Calu3 (cell line): ENCODE measurements at regions not wholly inside any gene's neighbourhood (a gene's known extent, or its start where the extent isn't known, plus 50 kb on each side); places are given as distances from the start of the nearest gene placed in this dataset.

Experiments used
- BruUV-seq: library from RNA; stranded (reverse); fragments of 400-500 nt; replicated peaks from 2 replicates; lab custom pipeline; 2021; lab: Mats Ljungman, UMichigan
- CTCF ChIA-PET: fragments of 300-600 bp; sonication (Branson Sonifier 250); formaldehyde crosslinking; loops from one replicate; lab custom pipeline; 2022; ENCODE audit warnings: antibody characterized with exemption; lab: Charles Lee
- DNase-seq: peaks from one replicate; pipeline ENCODE4 v3.0.0; 2022
- H3K27ac Mint-ChIP-seq: one replicate; pipeline ENCODE4 v1.8.0; 2022; ENCODE audit warnings: mixed read lengths; ENCODE audit not compliant: unreplicated experiment
- H3K27me3 Mint-ChIP-seq: one replicate; pipeline ENCODE4 v1.8.0; 2022; ENCODE audit warnings: mixed read lengths; ENCODE audit not compliant: unreplicated experiment
- H3K36me3 Mint-ChIP-seq: one replicate; pipeline ENCODE4 v1.8.0; 2022; ENCODE audit warnings: mild to moderate bottlenecking, moderate library complexity, mixed read lengths; ENCODE audit not compliant: insufficient read depth, unreplicated experiment
- H3K4me1 Mint-ChIP-seq: one replicate; pipeline ENCODE4 v1.8.0; 2022; ENCODE audit warnings: mild to moderate bottlenecking, low read depth, mixed read lengths; ENCODE audit not compliant: unreplicated experiment
- H3K4me3 Mint-ChIP-seq: one replicate; pipeline ENCODE4 v1.8.0; 2022; ENCODE audit warnings: mild to moderate bottlenecking, low read depth, moderate library complexity, mixed read lengths; ENCODE audit not compliant: unreplicated experiment
- H3K9me3 Mint-ChIP-seq: one replicate; pipeline ENCODE4 v1.8.0; 2022; ENCODE audit warnings: low read depth, mixed read lengths; ENCODE audit not compliant: unreplicated experiment
- intact Hi-C: fragments of 100-400 bp; cut with micrococcal nuclease; formaldehyde crosslinking; loops from one replicate; pipeline ENCODE4 v1.10.0; 2022; ENCODE audit not compliant: unreplicated experiment
- TF ChIP-seq, protein P1 (sequence below): fragments of 200-600 bp; IDR thresholded peaks from one replicate; pipeline ENCODE4 v1.8.0; 2022; ENCODE audit warnings: antibody characterized with exemption; ENCODE audit not compliant: unreplicated experiment

DNA sequence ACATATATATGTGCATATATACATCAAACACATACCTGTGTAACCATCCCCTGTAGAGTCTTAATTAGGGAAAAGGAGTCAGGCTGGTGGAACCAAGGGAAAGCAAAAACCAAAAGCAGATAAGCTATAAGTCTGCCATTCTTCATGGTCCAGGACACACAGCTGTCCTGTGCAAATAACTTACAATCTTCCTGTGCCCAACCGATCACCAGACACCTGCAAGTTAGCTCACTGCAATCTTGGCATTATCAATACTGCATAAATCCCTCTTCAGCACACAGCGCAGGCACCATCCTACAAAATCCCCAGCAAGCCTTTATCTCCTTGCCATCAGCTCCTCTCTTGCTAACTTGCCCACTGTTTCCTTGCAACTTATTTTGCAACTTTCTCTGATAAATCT, 60.8 kb upstream of the DYNAP start:
- Mint-ChIP-seq H3K4me3 (no peak overlapping the region), H3K27ac (no peak overlapping the region), H3K4me1 (peaks cover 19% of the 10 kb centered on the region), H3K27me3 (no peaks in the 10 kb centered on the region), H3K9me3 (no peaks in the 10 kb centered on the region), H3K36me3 (no peaks in the 10 kb centered on the region)
- intact Hi-C loops: loop anchor here (5.0 kb wide), 1 partner anchor 48 kb away; no protein-coding TSS in a partner anchor
- CTCF ChIA-PET: no interaction called here
- BruUV-seq: no TSS peak
- DNase-seq: no peak
- TF ChIP-seq, protein P1, sequence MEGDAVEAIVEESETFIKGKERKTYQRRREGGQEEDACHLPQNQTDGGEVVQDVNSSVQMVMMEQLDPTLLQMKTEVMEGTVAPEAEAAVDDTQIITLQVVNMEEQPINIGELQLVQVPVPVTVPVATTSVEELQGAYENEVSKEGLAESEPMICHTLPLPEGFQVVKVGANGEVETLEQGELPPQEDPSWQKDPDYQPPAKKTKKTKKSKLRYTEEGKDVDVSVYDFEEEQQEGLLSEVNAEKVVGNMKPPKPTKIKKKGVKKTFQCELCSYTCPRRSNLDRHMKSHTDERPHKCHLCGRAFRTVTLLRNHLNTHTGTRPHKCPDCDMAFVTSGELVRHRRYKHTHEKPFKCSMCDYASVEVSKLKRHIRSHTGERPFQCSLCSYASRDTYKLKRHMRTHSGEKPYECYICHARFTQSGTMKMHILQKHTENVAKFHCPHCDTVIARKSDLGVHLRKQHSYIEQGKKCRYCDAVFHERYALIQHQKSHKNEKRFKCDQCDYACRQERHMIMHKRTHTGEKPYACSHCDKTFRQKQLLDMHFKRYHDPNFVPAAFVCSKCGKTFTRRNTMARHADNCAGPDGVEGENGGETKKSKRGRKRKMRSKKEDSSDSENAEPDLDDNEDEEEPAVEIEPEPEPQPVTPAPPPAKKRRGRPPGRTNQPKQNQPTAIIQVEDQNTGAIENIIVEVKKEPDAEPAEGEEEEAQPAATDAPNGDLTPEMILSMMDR: no peak

DNA sequence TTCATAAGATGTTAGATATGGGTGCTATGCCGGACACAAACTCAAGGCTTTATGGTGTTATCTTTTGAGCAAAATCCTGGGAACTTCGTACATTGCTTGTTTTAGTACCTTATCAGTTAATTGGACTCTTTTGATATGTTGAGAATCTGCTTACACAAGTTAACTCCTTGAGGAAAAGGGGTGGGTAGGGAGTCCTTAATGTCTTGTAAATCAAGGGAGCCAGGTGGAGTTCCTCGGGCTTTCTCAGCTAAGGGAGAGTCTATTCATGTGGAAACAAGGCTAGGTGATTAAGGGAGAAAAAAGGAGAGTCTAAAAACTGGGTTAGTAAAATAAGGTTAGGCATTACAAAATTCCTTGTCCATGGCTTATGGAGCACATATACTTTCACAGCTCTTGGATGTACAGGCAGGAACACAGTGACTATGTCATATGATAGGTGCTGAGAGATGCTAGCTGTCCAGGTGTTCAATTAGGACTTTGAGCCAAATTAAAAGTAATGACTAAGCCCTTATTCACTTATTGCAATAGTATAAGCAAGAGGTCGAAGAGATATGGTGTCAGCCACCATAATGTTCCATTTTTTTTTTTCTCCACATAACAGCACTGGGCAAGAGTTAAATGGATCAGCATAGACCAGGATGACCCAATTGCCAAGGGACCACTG, 59.5 kb upstream of the DYNAP start:
- BruUV-seq: no TSS peak
- Mint-ChIP-seq H3K27ac (no peak overlapping the region), H3K27me3 (no peaks in the 10 kb centered on the region), H3K36me3 (no peaks in the 10 kb centered on the region), H3K4me1 (peaks cover 18% of the 10 kb centered on the region), H3K4me3 (no peak overlapping the region), H3K9me3 (no peaks in the 10 kb centered on the region)
- CTCF ChIA-PET: no interaction called here
- intact Hi-C loops: loop anchor here (5.0 kb wide), 1 partner anchor 49 kb away; no protein-coding TSS in a partner anchor
- DNase-seq: no peak
- TF ChIP-seq, protein P1: no peak

DNA sequence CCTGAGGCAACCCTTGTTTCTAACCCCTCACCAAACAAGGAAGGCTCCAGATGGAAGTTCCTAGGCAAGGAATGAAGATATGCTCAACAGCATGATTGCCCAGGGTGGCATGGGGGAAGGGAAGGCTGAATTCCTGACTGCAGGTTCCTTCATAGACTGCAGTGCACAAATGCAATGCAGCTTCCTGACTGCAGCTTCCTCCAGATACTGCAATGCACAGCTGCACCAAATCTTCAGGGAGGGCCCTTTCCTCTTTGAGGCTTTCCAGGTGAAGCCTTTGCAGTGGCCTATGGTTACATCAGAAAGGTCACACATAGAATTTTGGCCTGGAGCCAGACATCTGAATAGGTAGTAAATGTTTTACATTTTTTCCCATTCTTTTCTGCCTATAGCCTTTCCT, 58.8 kb upstream of the DYNAP start:
- Mint-ChIP-seq H3K4me3 (no peak overlapping the region), H3K36me3 (no peaks in the 10 kb centered on the region), H3K27ac (peak overlapping the region; percentile 22), H3K4me1 (peaks cover 18% of the 10 kb centered on the region), H3K9me3 (no peaks in the 10 kb centered on the region), H3K27me3 (no peaks in the 10 kb centered on the region)
- TF ChIP-seq, protein P1: no peak
- intact Hi-C loops: loop anchor here (5.0 kb wide), 1 partner anchor 50 kb away; no protein-coding TSS in a partner anchor
- no TSS peak for BruUV-seq
- DNase-seq: peak; percentile 24
- CTCF ChIA-PET: no interaction called here

DNA sequence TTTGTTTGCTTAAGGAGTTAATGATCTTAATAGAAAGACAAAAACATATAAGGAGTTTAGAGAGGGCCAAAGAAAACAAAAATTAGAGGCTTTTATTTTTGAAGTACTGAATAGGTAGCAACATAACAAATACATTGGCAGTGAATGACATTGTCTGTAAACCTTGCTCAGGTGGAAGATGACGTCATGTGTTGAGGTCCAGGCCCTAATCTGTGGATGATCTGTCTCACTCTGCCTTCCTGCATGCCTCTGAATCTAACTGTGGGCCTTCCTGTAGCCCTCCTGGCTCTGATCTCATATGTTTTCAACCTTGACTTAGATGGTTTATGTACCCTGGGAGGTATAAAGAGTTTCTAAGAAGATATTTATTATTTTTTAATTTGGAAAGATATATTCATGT, 58.1 kb upstream of the DYNAP start:
- H3K36me3 Mint-ChIP-seq: no peaks in the 10 kb centered on the region
- TF ChIP-seq, protein P1: no peak
- no peak overlapping the region for H3K4me3 Mint-ChIP-seq
- no TSS peak for BruUV-seq
- CTCF ChIA-PET: no interaction called here
- peak overlapping the region; percentile 22 for H3K27ac Mint-ChIP-seq
- peaks cover 18% of the 10 kb centered on the region for H3K4me1 Mint-ChIP-seq
- no peaks in the 10 kb centered on the region for H3K9me3 Mint-ChIP-seq
- no peaks in the 10 kb centered on the region for H3K27me3 Mint-ChIP-seq
- intact Hi-C loops: loop anchor here (5.0 kb wide), 1 partner anchor 51 kb away; no protein-coding TSS in a partner anchor
- no peak for DNase-seq
